ENCODE measurements at regions not wholly inside any gene's neighbourhood (a gene's known extent, or its start where the extent isn't known, plus 50 kb on each side); places are given as distances from the start of the nearest gene placed in this dataset.

DNA sequence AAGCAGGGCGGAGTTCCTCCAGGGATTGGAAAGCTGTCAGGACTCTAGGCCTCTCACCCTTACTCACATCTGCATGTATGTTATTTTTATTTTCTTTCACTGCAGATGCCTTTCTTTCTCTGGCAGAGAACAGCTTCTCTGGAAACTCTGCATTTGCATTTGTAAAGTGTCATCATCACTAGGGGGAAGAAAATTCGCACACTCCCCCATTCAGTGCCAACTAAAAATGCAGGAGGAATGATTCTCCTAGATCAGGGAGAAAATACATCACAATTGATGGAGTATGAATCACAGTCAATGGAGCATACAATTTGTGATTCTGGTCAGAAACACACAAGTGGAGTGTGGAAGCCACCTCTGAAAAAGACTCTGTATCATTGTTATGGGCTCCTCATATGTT lies 351.4 kb upstream of the FTMT start:
- in situ Hi-C loops (cut with MboI; ENCODE audit: low pct_ligation_motif_present in 1 of 4, low pct_unique_long_range_greater_than_20kb in 1 of 4, low sequenced_read_pairs in 3 of 4) (no loop called here), intact Hi-C loops (cut with DNase I; ENCODE audit: low total_unique reads) (no loop called here)
- no peak for DNase-seq
- H3K4me1 ChIP-seq = no peaks in the 10 kb centered on the region
- 75% methylated on average over 2 of the region's 2 CpGs for WGBS, 2 donors (ENCODE audit: low coverage in 1 of 2)
- H3K27ac ChIP-seq = no peak overlapping the region
- TF ChIP-seq POLR2AphosphoS5 (IDR thresholded peaks at IDR 0.05) (no peak), EP300 (IDR thresholded peaks at IDR 0.05; ENCODE audit: low read depth) (no peak), POLR2A (IDR thresholded peaks at IDR 0.05) (no peak)
- TF ChIP-seq, protein P1, sequence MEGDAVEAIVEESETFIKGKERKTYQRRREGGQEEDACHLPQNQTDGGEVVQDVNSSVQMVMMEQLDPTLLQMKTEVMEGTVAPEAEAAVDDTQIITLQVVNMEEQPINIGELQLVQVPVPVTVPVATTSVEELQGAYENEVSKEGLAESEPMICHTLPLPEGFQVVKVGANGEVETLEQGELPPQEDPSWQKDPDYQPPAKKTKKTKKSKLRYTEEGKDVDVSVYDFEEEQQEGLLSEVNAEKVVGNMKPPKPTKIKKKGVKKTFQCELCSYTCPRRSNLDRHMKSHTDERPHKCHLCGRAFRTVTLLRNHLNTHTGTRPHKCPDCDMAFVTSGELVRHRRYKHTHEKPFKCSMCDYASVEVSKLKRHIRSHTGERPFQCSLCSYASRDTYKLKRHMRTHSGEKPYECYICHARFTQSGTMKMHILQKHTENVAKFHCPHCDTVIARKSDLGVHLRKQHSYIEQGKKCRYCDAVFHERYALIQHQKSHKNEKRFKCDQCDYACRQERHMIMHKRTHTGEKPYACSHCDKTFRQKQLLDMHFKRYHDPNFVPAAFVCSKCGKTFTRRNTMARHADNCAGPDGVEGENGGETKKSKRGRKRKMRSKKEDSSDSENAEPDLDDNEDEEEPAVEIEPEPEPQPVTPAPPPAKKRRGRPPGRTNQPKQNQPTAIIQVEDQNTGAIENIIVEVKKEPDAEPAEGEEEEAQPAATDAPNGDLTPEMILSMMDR (IDR thresholded peaks at IDR 0.05) = no peak
- H3K36me3 ChIP-seq = no peaks in the 10 kb centered on the region
- H3K27me3 ChIP-seq = no peaks in the 10 kb centered on the region
- H3K4me3 ChIP-seq = no peak overlapping the region
- no peaks in the 10 kb centered on the region for H3K9me3 ChIP-seq

DNA sequence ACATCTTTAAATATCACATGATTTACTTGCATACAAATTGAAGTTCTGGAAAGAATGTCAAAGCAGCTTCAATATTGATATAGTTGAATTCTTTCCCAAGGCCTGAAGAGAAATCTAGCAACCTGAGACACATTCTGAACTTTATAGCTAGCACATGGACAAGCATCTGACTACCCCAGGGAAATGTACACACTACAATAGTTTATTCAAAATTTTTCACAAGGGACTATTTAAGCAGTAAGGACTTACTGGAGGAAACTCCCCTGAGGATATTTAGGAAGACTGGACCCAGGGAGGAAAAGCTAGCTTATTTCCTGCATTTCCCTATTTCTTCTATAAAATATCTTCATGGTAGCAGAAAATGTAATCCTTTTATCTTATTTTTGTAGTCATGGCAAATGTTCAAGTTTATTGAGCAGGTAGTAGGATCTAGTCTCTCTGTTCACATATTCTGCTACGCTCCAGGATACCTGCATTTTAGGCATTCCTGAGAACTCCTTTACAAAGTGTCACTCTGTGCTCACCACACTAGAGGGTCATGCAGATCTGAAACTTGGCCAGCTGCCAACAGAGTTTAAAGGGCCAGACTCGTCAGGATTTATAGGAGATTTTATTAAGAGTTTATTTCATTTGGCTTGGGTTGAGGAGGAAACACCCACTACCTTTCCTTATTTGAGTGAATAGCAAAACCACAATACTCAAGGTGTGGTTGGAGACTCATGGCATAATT lies 348.4 kb upstream of the FTMT start:
- no peak overlapping the region for H3K4me3 ChIP-seq
- WGBS, 2 donors (ENCODE audit: low coverage in 1 of 2) = 0 to 45% methylated on average over 2 of the region's 2 CpGs
- H3K4me1 ChIP-seq = no peaks in the 10 kb centered on the region
- intact Hi-C loops (cut with DNase I; ENCODE audit: low total_unique reads) (no loop called here), in situ Hi-C loops (cut with MboI; ENCODE audit: low pct_ligation_motif_present in 1 of 4, low pct_unique_long_range_greater_than_20kb in 1 of 4, low sequenced_read_pairs in 3 of 4) (no loop called here)
- no peaks in the 10 kb centered on the region for H3K27me3 ChIP-seq
- H3K36me3 ChIP-seq = no peaks in the 10 kb centered on the region
- H3K27ac ChIP-seq = no peak overlapping the region
- TF ChIP-seq POLR2AphosphoS5 (IDR thresholded peaks at IDR 0.05) (no peak), EP300 (IDR thresholded peaks at IDR 0.05; ENCODE audit: low read depth) (no peak), POLR2A (IDR thresholded peaks at IDR 0.05) (no peak)
- TF ChIP-seq, protein P1 (IDR thresholded peaks at IDR 0.05) = no peak
- H3K9me3 ChIP-seq = no peaks in the 10 kb centered on the region
- peak; percentile 7 for DNase-seq

- Histone ChIP-seq H3K27me3 (no peaks in the 10 kb centered on the region), H3K27ac (no peak overlapping the region), H3K36me3 (no peaks in the 10 kb centered on the region), H3K4me3 (no peak overlapping the region), H3K9me3 (no peaks in the 10 kb centered on the region), H3K4me1 (no peaks in the 10 kb centered on the region)
- in situ Hi-C loops (cut with MboI; ENCODE audit: low pct_ligation_motif_present in 1 of 4, low pct_unique_long_range_greater_than_20kb in 1 of 4, low sequenced_read_pairs in 3 of 4) (no loop called here), intact Hi-C loops (cut with DNase I; ENCODE audit: low total_unique reads) (no loop called here)
- TF ChIP-seq POLR2A (IDR thresholded peaks at IDR 0.05) = no peak
- TF ChIP-seq EP300 (IDR thresholded peaks at IDR 0.05; ENCODE audit: low read depth) = no peak
- TF ChIP-seq, protein P1 (IDR thresholded peaks at IDR 0.05) = no peak
- TF ChIP-seq POLR2AphosphoS5 (IDR thresholded peaks at IDR 0.05) = no peak
- no peak for DNase-seq
These were observed 334.7 kb upstream of the FTMT start for GRCh38 chr5:121516997-121517396.

- TF ChIP-seq EP300 (IDR thresholded peaks at IDR 0.05; ENCODE audit: low read depth) (no peak), POLR2AphosphoS5 (IDR thresholded peaks at IDR 0.05) (no peak), POLR2A (IDR thresholded peaks at IDR 0.05) (no peak)
- TF ChIP-seq, protein P1 (IDR thresholded peaks at IDR 0.05) = no peak
- Histone ChIP-seq H3K27me3 (no peaks in the 10 kb centered on the region), H3K27ac (no peak overlapping the region), H3K4me3 (no peak overlapping the region), H3K9me3 (no peaks in the 10 kb centered on the region), H3K4me1 (no peaks in the 10 kb centered on the region), H3K36me3 (no peaks in the 10 kb centered on the region)
- intact Hi-C loops (cut with DNase I; ENCODE audit: low total_unique reads) (no loop called here), in situ Hi-C loops (cut with MboI; ENCODE audit: low pct_ligation_motif_present in 1 of 4, low pct_unique_long_range_greater_than_20kb in 1 of 4, low sequenced_read_pairs in 3 of 4) (no loop called here)
- 65 to 85% methylated on average over 3 of the region's 3 CpGs for WGBS, 2 donors (ENCODE audit: low coverage in 1 of 2)
- no peak for DNase-seq
These were observed 326.0 kb upstream of the FTMT start for GRCh38 chr5:121525706-121526105.

Data from transverse colon (tissue), 4 donors.